ENCODE measurements at regions not wholly inside any gene's neighbourhood (a gene's known extent, or its start where the extent isn't known, plus 50 kb on each side); places are given as distances from the start of the nearest gene placed in this dataset.
A peak's percentile ranks its signal among the peaks of the same experiment; 100 is the strongest.

- FAIRE-seq = peak; percentile 70
- Histone ChIP-seq H3K36me3 (no peaks in the 10 kb centered on the region), H3K27me3 (no peaks in the 10 kb centered on the region), H3K4me3 (no peak overlapping the region), H3K27ac (no peak overlapping the region), H3K9me3 (no peaks in the 10 kb centered on the region), H3K4me1 (peaks cover 0 to 4% (median 0%) of the 10 kb centered on the region in 3 donors)
- ATAC-seq = no peak
- intact Hi-C loops (cut with DNase I) = no loop called here
- TF ChIP-seq, protein P1, sequence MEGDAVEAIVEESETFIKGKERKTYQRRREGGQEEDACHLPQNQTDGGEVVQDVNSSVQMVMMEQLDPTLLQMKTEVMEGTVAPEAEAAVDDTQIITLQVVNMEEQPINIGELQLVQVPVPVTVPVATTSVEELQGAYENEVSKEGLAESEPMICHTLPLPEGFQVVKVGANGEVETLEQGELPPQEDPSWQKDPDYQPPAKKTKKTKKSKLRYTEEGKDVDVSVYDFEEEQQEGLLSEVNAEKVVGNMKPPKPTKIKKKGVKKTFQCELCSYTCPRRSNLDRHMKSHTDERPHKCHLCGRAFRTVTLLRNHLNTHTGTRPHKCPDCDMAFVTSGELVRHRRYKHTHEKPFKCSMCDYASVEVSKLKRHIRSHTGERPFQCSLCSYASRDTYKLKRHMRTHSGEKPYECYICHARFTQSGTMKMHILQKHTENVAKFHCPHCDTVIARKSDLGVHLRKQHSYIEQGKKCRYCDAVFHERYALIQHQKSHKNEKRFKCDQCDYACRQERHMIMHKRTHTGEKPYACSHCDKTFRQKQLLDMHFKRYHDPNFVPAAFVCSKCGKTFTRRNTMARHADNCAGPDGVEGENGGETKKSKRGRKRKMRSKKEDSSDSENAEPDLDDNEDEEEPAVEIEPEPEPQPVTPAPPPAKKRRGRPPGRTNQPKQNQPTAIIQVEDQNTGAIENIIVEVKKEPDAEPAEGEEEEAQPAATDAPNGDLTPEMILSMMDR (IDR thresholded peaks at IDR 0.05) = no peak
- no peak for DNase-seq
- WGBS, 2 donors = 70 to 71% methylated on average over 12 of the region's 12 CpGs
Observed at GRCh38 chr14:61638595-61639387, 56.5 kb upstream of the HIF1A start.

- Histone ChIP-seq H3K4me1 (no peaks in the 10 kb centered on the region), H3K36me3 (no peaks in the 10 kb centered on the region), H3K4me3 (no peak overlapping the region), H3K27ac (no peak overlapping the region), H3K27me3 (no peaks in the 10 kb centered on the region), H3K9me3 (no peaks in the 10 kb centered on the region)
- 89 to 90% methylated on average over 14 of the region's 14 CpGs for WGBS, 2 donors
- TF ChIP-seq, protein P1 (IDR thresholded peaks at IDR 0.05) = no peak
- ATAC-seq (no peak), FAIRE-seq (no peak), DNase-seq (no peak)
- intact Hi-C loops (cut with DNase I) = no loop called here
Observed at GRCh38 chr14:61640158-61641136, 54.9 kb upstream of the HIF1A start.

GRCh38 chr14:61641914-61642613 is 53.2 kb upstream of the HIF1A start:
- Histone ChIP-seq H3K4me1 (no peaks in the 10 kb centered on the region), H3K36me3 (no peaks in the 10 kb centered on the region), H3K27ac (no peak overlapping the region), H3K9me3 (no peaks in the 10 kb centered on the region), H3K4me3 (no peak overlapping the region), H3K27me3 (no peaks in the 10 kb centered on the region)
- DNase-seq (no peak), ATAC-seq (no peak), FAIRE-seq (no peak)
- 76 to 83% methylated on average over 6 of the region's 6 CpGs for WGBS, 2 donors
- TF ChIP-seq, protein P1 (IDR thresholded peaks at IDR 0.05) = no peak
- intact Hi-C loops (cut with DNase I) = no loop called here

- no peak for DNase-seq
- Histone ChIP-seq H3K9me3 (no peaks in the 10 kb centered on the region), H3K36me3 (no peaks in the 10 kb centered on the region), H3K4me1 (no peaks in the 10 kb centered on the region), H3K4me3 (no peak overlapping the region), H3K27ac (no peak overlapping the region), H3K27me3 (no peaks in the 10 kb centered on the region)
- TF ChIP-seq, protein P1 (IDR thresholded peaks at IDR 0.05) = no peak
- no peak for ATAC-seq
- 84 to 91% methylated on average over 4 of the region's 4 CpGs for WGBS, 2 donors
- intact Hi-C loops (cut with DNase I) = no loop called here
- no peak for FAIRE-seq
Observed at GRCh38 chr14:61642614-61642982, 52.7 kb upstream of the HIF1A start.

Data from pancreas (tissue), 10 donors.